HG02981 (cell line): ENCODE measurements at regions not wholly inside any gene's neighbourhood (a gene's known extent, or its start where the extent isn't known, plus 50 kb on each side); places are given as distances from the start of the nearest gene placed in this dataset.
"Not testable (repeated sequence)": the region's sequence is repeated elsewhere in the genome, so short reads cannot be mapped to it uniquely, and the experiment has no call there.

Source experiments
- ATAC-seq: cut with Tn5 transposase; IDR thresholded peaks from one replicate; pipeline ENCODE4 v1.9.1; 2021; ENCODE audit warnings: mild to moderate bottlenecking, moderate library complexity; ENCODE audit not compliant: unreplicated experiment

- ATAC-seq, result no peak
Observed at GRCh38 chr6:113011801-113012200, 664.7 kb downstream of the RFPL4B start.

GRCh38 chr6:113015249-113015648, 668.1 kb downstream of the RFPL4B start:
- no peak for ATAC-seq

GRCh38 chr6:113017353-113017752, 670.2 kb downstream of the RFPL4B start:
- ATAC-seq, result no peak

GRCh38 chr6:113018351-113019151, 671.4 kb downstream of the RFPL4B start:
- ATAC-seq, result no peak

- ATAC-seq, result no peak
Observed at GRCh38 chr6:113019176-113019575, 672.0 kb downstream of the RFPL4B start.

- ATAC-seq, result no peak
Observed at GRCh38 chr6:113027780-113028179, 680.6 kb downstream of the RFPL4B start.

GRCh38 chr6:113029161-113029560, 682.0 kb downstream of the RFPL4B start:
- ATAC-seq, result not testable (repeated sequence)

- no peak for ATAC-seq
Observed at GRCh38 chr6:113031591-113032238, 684.6 kb downstream of the RFPL4B start.

GRCh38 chr6:113039005-113039404, 691.9 kb downstream of the RFPL4B start:
- no peak for ATAC-seq

- no peak for ATAC-seq
Observed at GRCh38 chr6:113047148-113047547, 700.0 kb downstream of the RFPL4B start.

GRCh38 chr6:113047932-113048331, 700.8 kb downstream of the RFPL4B start:
- no peak for ATAC-seq

- ATAC-seq, result no peak
Observed at GRCh38 chr6:113048741-113049140, 701.6 kb downstream of the RFPL4B start.

- ATAC-seq, result no peak
Observed at GRCh38 chr6:113049190-113049589, 702.1 kb downstream of the RFPL4B start.

- ATAC-seq, result no peak
Observed at GRCh38 chr6:113050010-113050858, 703.1 kb downstream of the RFPL4B start.

- no peak for ATAC-seq
Observed at GRCh38 chr6:113050979-113051378, 703.8 kb downstream of the RFPL4B start.

- no peak for ATAC-seq
Observed at GRCh38 chr6:113052506-113052905, 705.4 kb downstream of the RFPL4B start.

GRCh38 chr6:113055061-113055460, 707.9 kb downstream of the RFPL4B start:
- ATAC-seq, result no peak

- ATAC-seq, result no peak
Observed at GRCh38 chr6:113055998-113056397, 708.9 kb downstream of the RFPL4B start.

GRCh38 chr6:113057567-113058053, 710.5 kb downstream of the RFPL4B start:
- ATAC-seq, result no peak

GRCh38 chr6:113060664-113061063, 713.5 kb downstream of the RFPL4B start:
- ATAC-seq, result no peak

GRCh38 chr6:113065611-113066010, 718.5 kb downstream of the RFPL4B start:
- no peak for ATAC-seq
